ENCODE measurements at regions not wholly inside any gene's neighbourhood (a gene's known extent, or its start where the extent isn't known, plus 50 kb on each side); places are given as distances from the start of the nearest gene placed in this dataset.

GRCh38 chr5:118687661-118688621, 300.4 kb downstream of the DTWD2 start:
- Histone ChIP-seq H3F3A (ENCODE audit: control insufficient read depth, insufficient read depth) (no peaks in the 10 kb centered on the region), H3K27ac (ENCODE audit: low read depth, low read length) (no peak overlapping the region), H3K9me2 (replicated peaks; ENCODE audit: control insufficient read depth, low read length) (no peaks in the 10 kb centered on the region), H3K79me2 (ENCODE audit: control insufficient read depth, low read length) (no peaks in the 10 kb centered on the region), H4K20me1 (ENCODE audit: control insufficient read depth, insufficient read depth, low read depth, low read length) (no peaks in the 10 kb centered on the region), H3K36me3 (ENCODE audit: control insufficient read depth, low read length) (no peaks in the 10 kb centered on the region), H3K4me3 (ENCODE audit: low read length) (no peak overlapping the region), H3K4me1 (ENCODE audit: control insufficient read depth, low read length) (no peaks in the 10 kb centered on the region), H3K9me3 (ENCODE audit: control insufficient read depth, insufficient read depth, low read length) (no peaks in the 10 kb centered on the region), H3K4me2 (ENCODE audit: low read length) (no peak overlapping the region), H3K27me3 (ENCODE audit: control insufficient read depth, low read length) (no peaks in the 10 kb centered on the region)
- TF ChIP-seq EZH2phosphoT487 (IDR thresholded peaks at IDR 0.05; ENCODE audit: borderline replicate concordance, low read length) (no peak), CTCF (IDR thresholded peaks at IDR 0.05; ENCODE audit: low read depth, low read length, poor library complexity, severe bottlenecking) (no peak)

DNA sequence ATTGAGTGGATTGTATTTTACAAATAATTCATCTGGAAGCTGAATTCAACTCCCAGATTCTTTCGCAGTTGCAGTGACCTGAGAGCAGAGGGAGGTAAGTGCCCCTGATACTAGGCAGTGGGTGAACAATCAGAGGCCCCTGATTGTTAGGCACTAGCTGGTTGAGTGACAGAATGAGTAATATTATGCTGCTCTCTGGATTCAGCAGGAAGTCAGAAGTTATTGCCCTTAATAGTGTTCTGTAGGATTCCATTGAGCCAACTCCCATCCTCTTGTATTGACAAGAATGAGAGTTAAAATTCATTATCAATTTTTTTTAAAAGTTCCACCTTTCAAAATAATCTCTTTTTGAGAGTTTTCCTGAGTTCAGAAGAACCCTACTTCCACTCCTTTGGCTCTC, 301.2 kb downstream of the DTWD2 start:
- H4K20me1 ChIP-seq (ENCODE audit: control insufficient read depth, insufficient read depth, low read depth, low read length) = no peaks in the 10 kb centered on the region
- H3K79me2 ChIP-seq (ENCODE audit: control insufficient read depth, low read length) = no peaks in the 10 kb centered on the region
- no peaks in the 10 kb centered on the region for H3K9me3 ChIP-seq (ENCODE audit: control insufficient read depth, insufficient read depth, low read length)
- no peak overlapping the region for H3K4me2 ChIP-seq (ENCODE audit: low read length)
- H3F3A ChIP-seq (ENCODE audit: control insufficient read depth, insufficient read depth) = no peaks in the 10 kb centered on the region
- no peak overlapping the region for H3K4me3 ChIP-seq (ENCODE audit: low read length)
- no peaks in the 10 kb centered on the region for H3K4me1 ChIP-seq (ENCODE audit: control insufficient read depth, low read length)
- TF ChIP-seq CTCF (IDR thresholded peaks at IDR 0.05; ENCODE audit: low read depth, low read length, poor library complexity, severe bottlenecking) = no peak
- no peak for TF ChIP-seq EZH2phosphoT487 (IDR thresholded peaks at IDR 0.05; ENCODE audit: borderline replicate concordance, low read length)
- H3K36me3 ChIP-seq (ENCODE audit: control insufficient read depth, low read length) = no peaks in the 10 kb centered on the region
- H3K27ac ChIP-seq (ENCODE audit: low read depth, low read length) = no peak overlapping the region
- no peaks in the 10 kb centered on the region for H3K9me2 ChIP-seq (replicated peaks; ENCODE audit: control insufficient read depth, low read length)
- no peaks in the 10 kb centered on the region for H3K27me3 ChIP-seq (ENCODE audit: control insufficient read depth, low read length)

- Histone ChIP-seq H3K9me3 (ENCODE audit: control insufficient read depth, insufficient read depth, low read length) (no peaks in the 10 kb centered on the region), H3K4me2 (ENCODE audit: low read length) (no peak overlapping the region), H3K36me3 (ENCODE audit: control insufficient read depth, low read length) (no peaks in the 10 kb centered on the region), H3F3A (ENCODE audit: control insufficient read depth, insufficient read depth) (no peaks in the 10 kb centered on the region), H4K20me1 (ENCODE audit: control insufficient read depth, insufficient read depth, low read depth, low read length) (no peaks in the 10 kb centered on the region), H3K9me2 (replicated peaks; ENCODE audit: control insufficient read depth, low read length) (no peaks in the 10 kb centered on the region), H3K27me3 (ENCODE audit: control insufficient read depth, low read length) (no peaks in the 10 kb centered on the region), H3K79me2 (ENCODE audit: control insufficient read depth, low read length) (no peaks in the 10 kb centered on the region), H3K27ac (ENCODE audit: low read depth, low read length) (no peak overlapping the region), H3K4me1 (ENCODE audit: control insufficient read depth, low read length) (no peaks in the 10 kb centered on the region), H3K4me3 (ENCODE audit: low read length) (no peak overlapping the region)
- TF ChIP-seq CTCF (IDR thresholded peaks at IDR 0.05; ENCODE audit: low read depth, low read length, poor library complexity, severe bottlenecking) = no peak
- no peak for TF ChIP-seq EZH2phosphoT487 (IDR thresholded peaks at IDR 0.05; ENCODE audit: borderline replicate concordance, low read length)
Observed at GRCh38 chr5:118681655-118682054, 306.7 kb downstream of the DTWD2 start.
